Neural progenitor cell (in vitro differentiated cells): ENCODE measurements at regions not wholly inside any gene's neighbourhood (a gene's known extent, or its start where the extent isn't known, plus 50 kb on each side); places are given as distances from the start of the nearest gene placed in this dataset.

Experiments
- DNase-seq: peaks from one replicate; pipeline ENCODE4 v3.0.0-alpha.2; 2016; ENCODE audit warnings: low spot score
- H2AFZ ChIP-seq: fragments of 200-600 bp; sonication (generic); replicated peaks from 2 replicates; pipeline ENCODE4 v1.6.1; 2016; ENCODE audit warnings: antibody characterized with exemption
- H3F3A ChIP-seq: fragments of 200-600 bp; sonication (generic); 2 replicates; pipeline ENCODE4 v1.6.1; 2016; ENCODE audit warnings: antibody characterized with exemption, low read depth
- H3K27ac ChIP-seq: fragments of 200-600 bp; sonication (generic); 2 replicates; pipeline ENCODE4 v1.5.1; 2016; ENCODE audit warnings: mild to moderate bottlenecking
- H3K27me3 ChIP-seq: fragments of 200-600 bp; sonication (generic); 2 replicates; pipeline ENCODE4 v1.6.1; 2016; ENCODE audit warnings: mild to moderate bottlenecking, moderate library complexity
- H3K36me3 ChIP-seq: fragments of 200-600 bp; sonication (generic); 2 replicates; pipeline ENCODE4 v1.5.1; 2016
- H3K4me1 ChIP-seq: fragments of 200-600 bp; sonication (generic); 2 replicates; pipeline ENCODE4 v1.6.1; 2016; ENCODE audit warnings: mixed run types
- H3K4me2 ChIP-seq: fragments of 200-600 bp; sonication (generic); 2 replicates; pipeline ENCODE4 v1.6.1; 2016
- H3K4me3 ChIP-seq: fragments of 200-600 bp; sonication (generic); 2 replicates; pipeline ENCODE4 v1.5.1; 2016
- H3K79me2 ChIP-seq: fragments of 200-600 bp; sonication (generic); 2 replicates; pipeline ENCODE4 v1.6.1; 2016; ENCODE audit warnings: low read depth
- H3K9ac ChIP-seq: fragments of 200-600 bp; sonication (generic); 2 replicates; pipeline ENCODE4 v1.6.1; 2016
- H3K9me3 ChIP-seq: fragments of 200-600 bp; sonication (generic); 2 replicates; pipeline ENCODE4 v1.5.1; 2016; ENCODE audit warnings: low read depth
- H4K20me1 ChIP-seq: fragments of 200-600 bp; sonication (generic); 2 replicates; pipeline ENCODE4 v1.6.1; 2016; ENCODE audit warnings: low read depth
- H3K27ac Mint-ChIP-seq: 3 replicates; pipeline ENCODE4 v1.8.0; 2021; ENCODE audit warnings: mixed read lengths
- H3K27me3 Mint-ChIP-seq: 2 replicates; pipeline ENCODE4 v1.8.0; 2022; ENCODE audit warnings: low read depth, mild to moderate bottlenecking, inconsistent platforms, moderate library complexity, mixed read lengths; ENCODE audit not compliant: insufficient read depth
- H3K36me3 Mint-ChIP-seq: 3 replicates; pipeline ENCODE4 v1.8.0; 2021; ENCODE audit warnings: mixed read lengths
- H3K4me1 Mint-ChIP-seq: 3 replicates; pipeline ENCODE4 v1.8.0; 2021; ENCODE audit warnings: mixed read lengths
- H3K4me3 Mint-ChIP-seq: 3 replicates; pipeline ENCODE4 v1.8.0; 2021; ENCODE audit warnings: mild to moderate bottlenecking, moderate library complexity, mixed read lengths
- H3K9me3 Mint-ChIP-seq: 3 replicates; pipeline ENCODE4 v1.8.0; 2020; ENCODE audit warnings: mixed read lengths
- EZH2 ChIP-seq: fragments of 200-600 bp; sonication (generic); IDR thresholded peaks from 2 replicates; pipeline ENCODE4 v1.6.1; 2017; ENCODE audit warnings: antibody characterized with exemption, mild to moderate bottlenecking, moderate library complexity
- EZH2phosphoT487 ChIP-seq: fragments of 200-600 bp; sonication (generic); IDR thresholded peaks from 2 replicates; pipeline ENCODE4 v1.6.1; 2017; ENCODE audit warnings: antibody characterized with exemption
- TF ChIP-seq, protein P1 (sequence below): fragments of 200-600 bp; sonication (generic); IDR thresholded peaks from 2 replicates; pipeline ENCODE4 v1.5.1; 2017; ENCODE audit warnings: antibody characterized with exemption, mild to moderate bottlenecking

DNA sequence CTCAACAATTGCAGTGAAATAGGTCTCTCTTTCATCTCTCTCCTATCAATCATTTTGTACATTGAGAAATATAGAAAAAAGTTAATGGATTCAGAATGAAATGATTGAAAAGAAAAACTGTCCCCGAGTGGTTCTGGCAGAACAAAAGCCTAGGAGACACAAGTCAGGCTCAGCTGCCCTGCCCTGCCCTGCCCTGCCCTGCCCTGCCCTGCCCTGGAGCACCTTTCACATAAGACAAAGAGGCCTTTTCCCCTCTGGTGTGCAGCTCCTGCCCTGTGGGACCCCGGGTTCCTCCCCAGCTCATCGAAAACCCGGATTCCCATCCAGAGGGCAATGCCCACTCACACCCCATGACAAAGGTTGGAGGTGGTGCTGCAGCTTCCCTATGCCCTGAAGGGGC, 94.7 kb downstream of the TEX26 start:
- Mint-ChIP-seq H3K9me3 (no peaks in the 10 kb centered on the region), H3K4me1 (no peaks in the 10 kb centered on the region), H3K27me3 (peaks cover 2% of the 10 kb centered on the region), H3K36me3 (no peaks in the 10 kb centered on the region), H3K27ac (no peak overlapping the region), H3K4me3 (no peak overlapping the region)
- H2AFZ ChIP-seq: no peak overlapping the region
- no peak for DNase-seq
- no peaks in the 10 kb centered on the region for H3K36me3 ChIP-seq
- H4K20me1 ChIP-seq: no peaks in the 10 kb centered on the region
- TF ChIP-seq EZH2phosphoT487 (no peak), EZH2 (no peak)
- TF ChIP-seq, protein P1, sequence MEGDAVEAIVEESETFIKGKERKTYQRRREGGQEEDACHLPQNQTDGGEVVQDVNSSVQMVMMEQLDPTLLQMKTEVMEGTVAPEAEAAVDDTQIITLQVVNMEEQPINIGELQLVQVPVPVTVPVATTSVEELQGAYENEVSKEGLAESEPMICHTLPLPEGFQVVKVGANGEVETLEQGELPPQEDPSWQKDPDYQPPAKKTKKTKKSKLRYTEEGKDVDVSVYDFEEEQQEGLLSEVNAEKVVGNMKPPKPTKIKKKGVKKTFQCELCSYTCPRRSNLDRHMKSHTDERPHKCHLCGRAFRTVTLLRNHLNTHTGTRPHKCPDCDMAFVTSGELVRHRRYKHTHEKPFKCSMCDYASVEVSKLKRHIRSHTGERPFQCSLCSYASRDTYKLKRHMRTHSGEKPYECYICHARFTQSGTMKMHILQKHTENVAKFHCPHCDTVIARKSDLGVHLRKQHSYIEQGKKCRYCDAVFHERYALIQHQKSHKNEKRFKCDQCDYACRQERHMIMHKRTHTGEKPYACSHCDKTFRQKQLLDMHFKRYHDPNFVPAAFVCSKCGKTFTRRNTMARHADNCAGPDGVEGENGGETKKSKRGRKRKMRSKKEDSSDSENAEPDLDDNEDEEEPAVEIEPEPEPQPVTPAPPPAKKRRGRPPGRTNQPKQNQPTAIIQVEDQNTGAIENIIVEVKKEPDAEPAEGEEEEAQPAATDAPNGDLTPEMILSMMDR: no peak
- H3K4me2 ChIP-seq: no peak overlapping the region
- H3K9ac ChIP-seq: no peak overlapping the region
- H3K79me2 ChIP-seq: no peaks in the 10 kb centered on the region
- no peaks in the 10 kb centered on the region for H3K4me1 ChIP-seq
- no peaks in the 10 kb centered on the region for H3F3A ChIP-seq
- H3K27ac ChIP-seq: no peak overlapping the region
- H3K27me3 ChIP-seq: no peaks in the 10 kb centered on the region
- H3K4me3 ChIP-seq: no peak overlapping the region
- no peaks in the 10 kb centered on the region for H3K9me3 ChIP-seq
